SU-DHL-6 (cell line): ENCODE measurements at regions not wholly inside any gene's neighbourhood (a gene's known extent, or its start where the extent isn't known, plus 50 kb on each side); places are given as distances from the start of the nearest gene placed in this dataset.

ENCODE experiments used
- H2AFZ ChIP-seq: fragments of 200-600 bp; sonication (generic); 2 replicates; pipeline ENCODE4 v1.6.1; 2014; ENCODE audit warnings: low read depth, mild to moderate bottlenecking, moderate library complexity, mixed read lengths, antibody characterized with exemption, low read length; ENCODE audit not compliant: severe bottlenecking
- H3F3A ChIP-seq: fragments of 200-600 bp; shearing (Covaris generic); 2 replicates; pipeline ENCODE4 v1.6.0; 2016; ENCODE audit warnings: antibody characterized with exemption, mild to moderate bottlenecking; ENCODE audit not compliant: insufficient read depth
- H3K27ac ChIP-seq: fragments of 200-600 bp; sonication (generic); 2 replicates; pipeline ENCODE4 v1.5.1; 2016; ENCODE audit warnings: low read depth, mild to moderate bottlenecking, low read length, moderate library complexity, mixed read lengths
- H3K27me3 ChIP-seq: fragments of 200-600 bp; sonication (generic), shearing (Covaris generic); 2 replicates; pipeline ENCODE4 v1.6.0; 2014; ENCODE audit warnings: mild to moderate bottlenecking, low read length
- H3K36me3 ChIP-seq: fragments of 200-600 bp; sonication (generic); 2 replicates; pipeline ENCODE4 v1.6.1; 2014; ENCODE audit warnings: mild to moderate bottlenecking, low read length, mixed read lengths
- H3K4me2 ChIP-seq: fragments of 300-600, 200-600 bp; shearing (Covaris generic), sonication (generic); 2 replicates; pipeline ENCODE4 v1.6.0; 2014; ENCODE audit warnings: low read length, low read depth, mild to moderate bottlenecking; ENCODE audit not compliant: poor library complexity, severe bottlenecking
- H3K4me3 ChIP-seq: fragments of 200-600 bp; sonication (generic); 2 replicates; pipeline ENCODE4 v1.5.1; 2014; ENCODE audit warnings: antibody characterized with exemption, low read length, mild to moderate bottlenecking, mixed read lengths; ENCODE audit not compliant: insufficient read depth, poor library complexity, severe bottlenecking
- H3K79me2 ChIP-seq: fragments of 200-600 bp; sonication (generic); 2 replicates; pipeline ENCODE4 v1.6.1; 2014; ENCODE audit warnings: mild to moderate bottlenecking, low read length, moderate library complexity; ENCODE audit not compliant: insufficient read depth
- H3K9ac ChIP-seq: fragments of 200-600 bp; sonication (generic); 2 replicates; pipeline ENCODE4 v1.7.0; 2014; ENCODE audit warnings: mild to moderate bottlenecking, low read length
- H3K9me2 ChIP-seq: fragments of 200-600 bp; sonication (generic); replicated peaks from 2 replicates; pipeline ENCODE4 v1.6.1; 2014; ENCODE audit warnings: low read length; ENCODE audit not compliant: insufficient read depth
- H3K9me3 ChIP-seq: fragments of 200-600 bp; sonication (generic); 2 replicates; pipeline ENCODE4 v1.6.1; 2014; ENCODE audit warnings: low read length, mixed read lengths; ENCODE audit not compliant: insufficient read depth
- H4K20me1 ChIP-seq: fragments of 200-600 bp; sonication (generic); 2 replicates; pipeline ENCODE4 v1.6.1; 2014; ENCODE audit warnings: low read depth, mild to moderate bottlenecking, antibody characterized with exemption, low read length, moderate library complexity, mixed read lengths
- EZH2phosphoT487 ChIP-seq: fragments of 200-600 bp; sonication (generic), shearing (Covaris generic); conservative IDR thresholded peaks from 2 replicates; pipeline ENCODE4 v1.6.1; 2018; ENCODE audit warnings: mild to moderate bottlenecking, antibody characterized with exemption, low read length, moderate library complexity, mixed read lengths
- TF ChIP-seq, protein P1 (sequence below): fragments of 200-600 bp; sonication (generic); IDR thresholded peaks from one replicate; pipeline ENCODE4 v1.5.1; 2017; ENCODE audit warnings: antibody characterized with exemption, mild to moderate bottlenecking, low read length, moderate library complexity; ENCODE audit not compliant: insufficient read depth, poor library complexity, severe bottlenecking

DNA sequence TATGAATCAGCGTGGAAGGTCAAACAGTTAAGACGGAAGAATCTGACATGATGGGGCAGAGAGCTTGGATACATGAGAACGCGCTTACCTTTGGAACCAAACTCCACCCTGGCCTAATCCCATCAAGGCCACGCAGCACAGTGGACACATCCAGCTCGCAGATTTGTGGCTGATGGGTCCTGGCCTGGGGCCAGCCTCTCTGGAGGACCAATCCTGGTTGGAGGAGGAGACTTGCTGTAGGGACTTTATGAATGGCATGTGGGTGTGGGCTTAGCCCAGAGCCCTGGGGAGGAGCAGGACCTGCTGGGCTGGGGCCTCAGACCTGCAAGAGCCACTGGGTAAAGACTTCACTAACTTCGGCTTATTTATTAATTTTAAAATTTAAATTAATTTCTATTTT is 73.4 kb upstream of the ANKRD34C start:
- Histone ChIP-seq H3K27ac (no peak overlapping the region), H3K27me3 (no peaks in the 10 kb centered on the region), H3K9me3 (no peaks in the 10 kb centered on the region)

DNA sequence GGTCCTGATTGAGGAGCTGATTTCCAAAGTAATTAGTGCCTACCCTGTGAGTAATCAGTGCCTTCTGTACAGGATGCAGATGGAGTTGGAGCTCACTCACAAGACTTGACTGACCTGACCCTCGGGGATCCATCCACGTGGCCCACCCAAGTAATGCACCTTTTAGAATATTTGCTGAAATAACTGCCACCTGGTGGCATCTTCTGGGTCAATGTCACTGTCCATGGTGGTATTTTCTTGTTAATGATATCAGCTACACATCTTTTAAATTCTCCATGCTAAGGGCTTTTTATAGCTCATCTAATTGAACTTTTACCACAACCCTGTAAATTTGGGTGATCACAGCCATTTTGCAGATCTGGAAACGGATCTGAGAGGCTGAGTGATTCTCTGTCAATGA is 74.3 kb upstream of the ANKRD34C start:
- Histone ChIP-seq H3K9me3 (no peaks in the 10 kb centered on the region), H2AFZ (no peak overlapping the region), H3F3A (no peaks in the 10 kb centered on the region), H3K27ac (no peak overlapping the region), H3K27me3 (no peaks in the 10 kb centered on the region), H3K9ac (no peak overlapping the region), H3K4me3 (no peak overlapping the region), H3K36me3 (no peaks in the 10 kb centered on the region), H3K79me2 (no peaks in the 10 kb centered on the region), H4K20me1 (no peaks in the 10 kb centered on the region), H3K9me2 (no peaks in the 10 kb centered on the region), H3K4me2 (no peak overlapping the region)
- TF ChIP-seq, protein P1, sequence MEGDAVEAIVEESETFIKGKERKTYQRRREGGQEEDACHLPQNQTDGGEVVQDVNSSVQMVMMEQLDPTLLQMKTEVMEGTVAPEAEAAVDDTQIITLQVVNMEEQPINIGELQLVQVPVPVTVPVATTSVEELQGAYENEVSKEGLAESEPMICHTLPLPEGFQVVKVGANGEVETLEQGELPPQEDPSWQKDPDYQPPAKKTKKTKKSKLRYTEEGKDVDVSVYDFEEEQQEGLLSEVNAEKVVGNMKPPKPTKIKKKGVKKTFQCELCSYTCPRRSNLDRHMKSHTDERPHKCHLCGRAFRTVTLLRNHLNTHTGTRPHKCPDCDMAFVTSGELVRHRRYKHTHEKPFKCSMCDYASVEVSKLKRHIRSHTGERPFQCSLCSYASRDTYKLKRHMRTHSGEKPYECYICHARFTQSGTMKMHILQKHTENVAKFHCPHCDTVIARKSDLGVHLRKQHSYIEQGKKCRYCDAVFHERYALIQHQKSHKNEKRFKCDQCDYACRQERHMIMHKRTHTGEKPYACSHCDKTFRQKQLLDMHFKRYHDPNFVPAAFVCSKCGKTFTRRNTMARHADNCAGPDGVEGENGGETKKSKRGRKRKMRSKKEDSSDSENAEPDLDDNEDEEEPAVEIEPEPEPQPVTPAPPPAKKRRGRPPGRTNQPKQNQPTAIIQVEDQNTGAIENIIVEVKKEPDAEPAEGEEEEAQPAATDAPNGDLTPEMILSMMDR: no peak
- no peak for TF ChIP-seq EZH2phosphoT487

More for the DNA sequence above, 73.4 kb upstream of the ANKRD34C start:
- H3K79me2 ChIP-seq: no peaks in the 10 kb centered on the region
- no peak overlapping the region for H3K4me2 ChIP-seq
- no peaks in the 10 kb centered on the region for H4K20me1 ChIP-seq
- no peaks in the 10 kb centered on the region for H3K9me2 ChIP-seq
- no peaks in the 10 kb centered on the region for H3F3A ChIP-seq
- no peaks in the 10 kb centered on the region for H3K36me3 ChIP-seq
- H3K4me3 ChIP-seq: no peak overlapping the region
- no peak overlapping the region for H3K9ac ChIP-seq
- TF ChIP-seq EZH2phosphoT487: no peak
- TF ChIP-seq, protein P1: no peak
- H2AFZ ChIP-seq: no peak overlapping the region

DNA sequence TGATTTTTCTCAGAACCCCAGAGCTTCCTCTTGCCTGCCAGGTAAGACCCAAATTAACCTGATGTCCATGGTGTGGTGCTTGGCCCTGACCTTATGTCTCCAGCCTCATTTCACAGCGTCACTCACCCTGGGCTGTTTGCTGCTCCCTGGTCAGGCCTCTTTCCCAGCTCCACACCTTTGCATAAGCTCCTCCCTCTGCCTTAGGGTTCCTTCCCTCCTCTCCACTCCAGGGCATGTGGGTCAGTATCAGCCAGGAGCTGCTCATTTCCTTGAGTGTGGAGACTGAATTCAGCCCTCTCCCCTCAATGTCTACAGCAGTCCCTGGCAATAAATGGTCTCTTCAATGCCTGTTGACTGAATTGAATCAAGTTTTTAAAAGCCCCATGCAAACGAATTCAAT is 75.6 kb upstream of the ANKRD34C start:
- Histone ChIP-seq H3K36me3 (no peaks in the 10 kb centered on the region), H3K9me3 (no peaks in the 10 kb centered on the region), H4K20me1 (no peaks in the 10 kb centered on the region), H3K27ac (no peak overlapping the region), H3K4me3 (no peak overlapping the region), H3K79me2 (no peaks in the 10 kb centered on the region), H2AFZ (no peak overlapping the region), H3K27me3 (no peaks in the 10 kb centered on the region), H3K9me2 (no peaks in the 10 kb centered on the region), H3F3A (no peaks in the 10 kb centered on the region), H3K4me2 (no peak overlapping the region), H3K9ac (no peak overlapping the region)
- TF ChIP-seq EZH2phosphoT487: no peak
- TF ChIP-seq, protein P1: no peak
